ENCODE measurements at regions not wholly inside any gene's neighbourhood (a gene's known extent, or its start where the extent isn't known, plus 50 kb on each side); places are given as distances from the start of the nearest gene placed in this dataset.

DNA sequence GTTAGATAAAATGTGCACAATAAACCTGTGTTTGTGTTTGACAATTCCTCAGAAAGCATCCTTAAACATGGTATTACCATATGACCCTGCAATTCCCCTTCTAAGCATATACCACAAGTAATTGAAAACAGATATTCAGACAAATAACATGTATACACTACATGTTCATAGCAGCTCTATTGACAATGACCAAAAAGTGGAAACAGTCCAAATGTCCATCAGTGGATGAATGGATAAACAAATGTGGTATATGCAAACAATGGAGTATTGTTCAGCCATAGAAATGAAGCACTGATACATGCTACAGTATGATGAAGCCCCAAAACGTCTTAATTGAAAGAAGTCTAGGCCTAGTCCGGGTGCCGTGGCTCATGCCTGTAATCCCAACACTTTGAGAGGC, 280.1 kb downstream of the OTUD1 start:
- no peaks in the 10 kb centered on the region for H3K9me3 ChIP-seq
- H3K36me3 ChIP-seq = no peaks in the 10 kb centered on the region
- no peaks in the 10 kb centered on the region for H3K4me1 ChIP-seq (replicated peaks)
- no peak overlapping the region for H3K27ac ChIP-seq
- intact Hi-C loops (cut with DNase I) = no loop called here
- no peaks in the 10 kb centered on the region for H3K27me3 ChIP-seq (replicated peaks; ENCODE audit: insufficient read depth)
- WGBS = 71% methylated on average over 3 of the region's 3 CpGs
- TF ChIP-seq, protein P1, sequence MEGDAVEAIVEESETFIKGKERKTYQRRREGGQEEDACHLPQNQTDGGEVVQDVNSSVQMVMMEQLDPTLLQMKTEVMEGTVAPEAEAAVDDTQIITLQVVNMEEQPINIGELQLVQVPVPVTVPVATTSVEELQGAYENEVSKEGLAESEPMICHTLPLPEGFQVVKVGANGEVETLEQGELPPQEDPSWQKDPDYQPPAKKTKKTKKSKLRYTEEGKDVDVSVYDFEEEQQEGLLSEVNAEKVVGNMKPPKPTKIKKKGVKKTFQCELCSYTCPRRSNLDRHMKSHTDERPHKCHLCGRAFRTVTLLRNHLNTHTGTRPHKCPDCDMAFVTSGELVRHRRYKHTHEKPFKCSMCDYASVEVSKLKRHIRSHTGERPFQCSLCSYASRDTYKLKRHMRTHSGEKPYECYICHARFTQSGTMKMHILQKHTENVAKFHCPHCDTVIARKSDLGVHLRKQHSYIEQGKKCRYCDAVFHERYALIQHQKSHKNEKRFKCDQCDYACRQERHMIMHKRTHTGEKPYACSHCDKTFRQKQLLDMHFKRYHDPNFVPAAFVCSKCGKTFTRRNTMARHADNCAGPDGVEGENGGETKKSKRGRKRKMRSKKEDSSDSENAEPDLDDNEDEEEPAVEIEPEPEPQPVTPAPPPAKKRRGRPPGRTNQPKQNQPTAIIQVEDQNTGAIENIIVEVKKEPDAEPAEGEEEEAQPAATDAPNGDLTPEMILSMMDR (IDR thresholded peaks at IDR 0.05) = no peak
- no peak for TF ChIP-seq POLR2AphosphoS5 (IDR thresholded peaks at IDR 0.05)
- no peak for TF ChIP-seq POLR2A (IDR thresholded peaks at IDR 0.05)
- DNase-seq (ENCODE audit: low spot score) = no peak
- H3K4me3 ChIP-seq = no peak overlapping the region

DNA sequence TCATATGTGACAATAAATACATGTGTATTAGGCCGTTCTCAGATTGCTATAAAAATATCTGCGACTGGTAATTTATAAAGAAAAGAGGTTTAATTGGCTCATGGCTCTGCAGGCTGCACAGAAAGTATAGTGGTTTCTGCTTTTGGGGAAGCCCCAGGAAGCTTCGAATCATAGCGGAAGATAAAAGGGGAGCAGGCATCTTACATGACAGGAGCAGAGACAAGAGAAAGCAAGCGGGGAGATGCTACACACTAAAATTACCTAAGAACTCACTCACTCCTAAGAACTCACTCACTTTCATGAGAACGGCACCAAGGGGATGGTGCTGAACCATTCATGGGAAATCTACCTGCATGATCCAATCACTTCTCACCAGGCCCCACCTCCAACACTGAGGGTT, 284.9 kb downstream of the OTUD1 start:
- no peak for DNase-seq (ENCODE audit: low spot score)
- Histone ChIP-seq H3K27ac (no peak overlapping the region), H3K27me3 (replicated peaks; ENCODE audit: insufficient read depth) (no peaks in the 10 kb centered on the region), H3K4me1 (replicated peaks) (no peaks in the 10 kb centered on the region), H3K9me3 (no peaks in the 10 kb centered on the region), H3K36me3 (no peaks in the 10 kb centered on the region), H3K4me3 (no peak overlapping the region)
- intact Hi-C loops (cut with DNase I) = no loop called here
- 83% methylated on average over 6 of the region's 6 CpGs for WGBS
- no peak for TF ChIP-seq POLR2AphosphoS5 (IDR thresholded peaks at IDR 0.05)

DNA sequence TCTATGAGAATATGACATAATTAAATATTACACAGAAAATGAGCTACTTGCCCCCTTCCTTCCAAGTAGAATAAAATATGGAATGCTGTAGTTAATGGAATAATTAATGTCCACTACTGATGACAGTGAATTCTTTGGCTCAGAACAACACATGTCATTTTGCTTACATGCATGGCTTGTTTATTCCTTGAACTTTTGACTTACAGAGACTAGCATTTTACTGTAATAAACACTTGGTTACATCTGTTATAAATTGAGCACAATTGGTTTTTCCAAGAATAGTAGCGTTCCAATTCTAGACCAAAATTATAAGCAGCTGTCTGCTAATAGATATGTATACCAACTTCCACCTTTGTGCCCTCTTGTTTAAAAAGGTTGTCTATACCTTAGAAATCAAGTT, 286.7 kb downstream of the OTUD1 start:
- no peak overlapping the region for H3K27ac ChIP-seq
- no peak for DNase-seq (ENCODE audit: low spot score)
- H3K27me3 ChIP-seq (replicated peaks; ENCODE audit: insufficient read depth) = no peaks in the 10 kb centered on the region
- no peak overlapping the region for H3K4me3 ChIP-seq
- H3K36me3 ChIP-seq = no peaks in the 10 kb centered on the region
- no peaks in the 10 kb centered on the region for H3K4me1 ChIP-seq (replicated peaks)
- WGBS = 65% methylated on average over 1 of the region's 1 CpG
- intact Hi-C loops (cut with DNase I) = no loop called here
- TF ChIP-seq POLR2A (IDR thresholded peaks at IDR 0.05) (no peak), POLR2AphosphoS5 (IDR thresholded peaks at IDR 0.05) (no peak)
- TF ChIP-seq, protein P1 (IDR thresholded peaks at IDR 0.05) = no peak
- H3K9me3 ChIP-seq = no peaks in the 10 kb centered on the region

GRCh38 chr10:23742368-23742767, 303.5 kb downstream of the OTUD1 start:
- WGBS = 88% methylated on average over 2 of the region's 2 CpGs
- Histone ChIP-seq H3K27ac (no peak overlapping the region), H3K9me3 (no peaks in the 10 kb centered on the region), H3K36me3 (no peaks in the 10 kb centered on the region), H3K4me3 (no peak overlapping the region), H3K4me1 (replicated peaks) (no peaks in the 10 kb centered on the region), H3K27me3 (replicated peaks; ENCODE audit: insufficient read depth) (no peaks in the 10 kb centered on the region)
- TF ChIP-seq, protein P1 (IDR thresholded peaks at IDR 0.05) = no peak
- TF ChIP-seq POLR2A (IDR thresholded peaks at IDR 0.05) = no peak
- TF ChIP-seq POLR2AphosphoS5 (IDR thresholded peaks at IDR 0.05) = no peak
- intact Hi-C loops (cut with DNase I) = no loop called here
- no peak for DNase-seq (ENCODE audit: low spot score)

- peak; percentile 45 for DNase-seq (ENCODE audit: low spot score)
- Histone ChIP-seq H3K27me3 (replicated peaks; ENCODE audit: insufficient read depth) (no peaks in the 10 kb centered on the region), H3K9me3 (no peaks in the 10 kb centered on the region), H3K36me3 (no peaks in the 10 kb centered on the region), H3K4me1 (replicated peaks) (no peaks in the 10 kb centered on the region), H3K4me3 (no peak overlapping the region), H3K27ac (no peak overlapping the region)
- intact Hi-C loops (cut with DNase I) = no loop called here
- no peak for TF ChIP-seq POLR2AphosphoS5 (IDR thresholded peaks at IDR 0.05)
- no peak for TF ChIP-seq POLR2A (IDR thresholded peaks at IDR 0.05)
- TF ChIP-seq, protein P1 (IDR thresholded peaks at IDR 0.05) = no peak
- 31% methylated on average over 1 of the region's 1 CpG for WGBS
Observed at GRCh38 chr10:23742807-23743206, 303.9 kb downstream of the OTUD1 start.

Measured in prostate gland (tissue), 2 donors.